CD4-positive, alpha-beta memory T cell (primary cell): ENCODE measurements at regions not wholly inside any gene's neighbourhood (a gene's known extent, or its start where the extent isn't known, plus 50 kb on each side); places are given as distances from the start of the nearest gene placed in this dataset.

Source experiments
- CTCF ChIA-PET: fragments of 350-600 bp; sonication (Branson Sonifier 250); formaldehyde crosslinking; loops from one replicate; lab custom pipeline; 2021; ENCODE audit warnings: inconsistent platforms; ENCODE audit not compliant: partially characterized antibody; lab: Charles Lee
- POLR2A ChIA-PET: fragments of 350-600 bp; sonication (Branson Sonifier 250); formaldehyde crosslinking; loops from one replicate; lab custom pipeline; 2021; ENCODE audit not compliant: partially characterized antibody; lab: Charles Lee
- DNase-seq, 5 donors: peaks; one replicate each; pipeline versions ENCODE4 v3.0.0 to v3.0.0-alpha.2; 2020 to 2022; ENCODE audit warnings: mixed read lengths in 1 of 5
- H3K27ac ChIP-seq: one replicate; pipeline ENCODE4 v1.7.0; 2013; ENCODE audit warnings: low read depth, low read length
- H3K27me3 ChIP-seq: 2 replicates; pipeline ENCODE4 v1.7.0; 2013; ENCODE audit warnings: mild to moderate bottlenecking, low read length, moderate library complexity; ENCODE audit not compliant: insufficient read depth
- H3K36me3 ChIP-seq: 2 replicates; pipeline ENCODE4 v1.7.0; 2013; ENCODE audit warnings: mild to moderate bottlenecking, low read length, moderate library complexity; ENCODE audit not compliant: insufficient read depth
- H3K4me1 ChIP-seq: 2 replicates; pipeline ENCODE4 v1.7.0; 2013; ENCODE audit warnings: mild to moderate bottlenecking, low read length, moderate library complexity; ENCODE audit not compliant: insufficient read depth
- H3K4me3 ChIP-seq, 2 donors: one replicate each; pipeline ENCODE4 v1.7.0; 2013; ENCODE audit warnings: low read length in 2 of 2, mild to moderate bottlenecking in 1 of 2
- H3K9me3 ChIP-seq, 2 donors: one replicate each; pipeline ENCODE4 v1.7.0; 2013; ENCODE audit warnings: low read length in 2 of 2, control low read depth in 1 of 2; ENCODE audit not compliant: control insufficient read depth in 1 of 2
- H3K27ac Mint-ChIP-seq, 7 donors: one replicate each; pipeline ENCODE4 v1.8.0; 2020 to 2021; ENCODE audit warnings: mixed read lengths in 7 of 7, mild to moderate bottlenecking in 6 of 7, inconsistent platforms in 3 of 7, moderate library complexity in 3 of 7
- H3K27me3 Mint-ChIP-seq, 2 donors: one replicate each; pipeline ENCODE4 v1.8.0; 2020 to 2021; ENCODE audit warnings: mixed read lengths in 2 of 2
- H3K36me3 Mint-ChIP-seq, 2 donors: one replicate each; pipeline ENCODE4 v1.8.0; 2020 to 2021; ENCODE audit warnings: mixed read lengths in 2 of 2, inconsistent platforms in 1 of 2, mild to moderate bottlenecking in 1 of 2
- H3K4me1 Mint-ChIP-seq, 4 donors: one replicate each; pipeline ENCODE4 v1.8.0; 2020 to 2021; ENCODE audit warnings: mixed read lengths in 4 of 4, mild to moderate bottlenecking in 1 of 4
- H3K4me3 Mint-ChIP-seq, 8 donors: one replicate each; pipeline ENCODE4 v1.8.0; 2020 to 2021; ENCODE audit warnings: mixed read lengths in 8 of 8, mild to moderate bottlenecking in 7 of 8, moderate library complexity in 6 of 8, inconsistent platforms in 3 of 8
- H3K9me3 Mint-ChIP-seq, 8 donors: one replicate each; pipeline ENCODE4 v1.8.0; 2020 to 2021; ENCODE audit warnings: mixed read lengths in 8 of 8, mild to moderate bottlenecking in 5 of 8, inconsistent platforms in 3 of 8, moderate library complexity in 1 of 8
- intact Hi-C: fragments of 100-400 bp; cut with micrococcal nuclease; formaldehyde crosslinking; loops from one replicate; pipeline ENCODE4 v1.15.1; 2023

GRCh38 chr6:105851113-105851580 is 235.0 kb upstream of the PRDM1 start:
- peaks cover 0 to under 1% of the 10 kb centered on the region in 2 donors for H3K27me3 Mint-ChIP-seq
- H3K9me3 Mint-ChIP-seq = peaks cover 0 to 5% (median 0%) of the 10 kb centered on the region in 8 donors
- H3K27ac Mint-ChIP-seq = no peak overlapping the region
- H3K9me3 ChIP-seq = no peaks in the 10 kb centered on the region
- no peak overlapping the region for H3K27ac ChIP-seq
- intact Hi-C loops = no loop called here
- no peaks in the 10 kb centered on the region for H3K36me3 ChIP-seq
- ChIA-PET POLR2A (no interaction called here), CTCF (interaction anchor here (1.2 kb wide), 1 partner anchor 15 kb away, joined by 4 read pairs; no protein-coding TSS in a partner anchor)
- no peaks in the 10 kb centered on the region for H3K27me3 ChIP-seq
- H3K4me1 ChIP-seq = no peaks in the 10 kb centered on the region
- no peak for DNase-seq
- no peaks in the 10 kb centered on the region for H3K36me3 Mint-ChIP-seq
- no peaks in the 10 kb centered on the region for H3K4me1 Mint-ChIP-seq
- no peak overlapping the region for H3K4me3 ChIP-seq
- H3K4me3 Mint-ChIP-seq = no peak overlapping the region

GRCh38 chr6:105850261-105851112 is 235.6 kb upstream of the PRDM1 start:
- Mint-ChIP-seq H3K27ac (no peak overlapping the region), H3K36me3 (no peaks in the 10 kb centered on the region), H3K4me3 (no peak overlapping the region), H3K4me1 (no peaks in the 10 kb centered on the region), H3K27me3 (no peaks in the 10 kb centered on the region), H3K9me3 (peaks cover 0 to 4% (median 0%) of the 10 kb centered on the region in 8 donors)
- Histone ChIP-seq H3K27ac (no peak overlapping the region), H3K9me3 (no peaks in the 10 kb centered on the region), H3K4me3 (no peak overlapping the region), H3K27me3 (no peaks in the 10 kb centered on the region), H3K4me1 (no peaks in the 10 kb centered on the region), H3K36me3 (no peaks in the 10 kb centered on the region)
- intact Hi-C loops = no loop called here
- ChIA-PET POLR2A (no interaction called here), CTCF (interaction anchor here (1.2 kb wide), 1 partner anchor 16 kb away, joined by 4 read pairs; no protein-coding TSS in a partner anchor)
- no peak for DNase-seq

GRCh38 chr6:105849746-105850145 is 236.4 kb upstream of the PRDM1 start:
- Histone ChIP-seq H3K4me3 (no peak overlapping the region), H3K4me1 (no peaks in the 10 kb centered on the region), H3K9me3 (no peaks in the 10 kb centered on the region), H3K27ac (no peak overlapping the region), H3K36me3 (no peaks in the 10 kb centered on the region), H3K27me3 (no peaks in the 10 kb centered on the region)
- H3K4me3 Mint-ChIP-seq = no peak overlapping the region
- ChIA-PET POLR2A (no interaction called here), CTCF (no interaction called here)
- intact Hi-C loops = no loop called here
- no peaks in the 10 kb centered on the region for H3K36me3 Mint-ChIP-seq
- DNase-seq = no peak
- H3K27me3 Mint-ChIP-seq = no peaks in the 10 kb centered on the region
- H3K4me1 Mint-ChIP-seq = no peaks in the 10 kb centered on the region
- no peak overlapping the region for H3K27ac Mint-ChIP-seq
- H3K9me3 Mint-ChIP-seq = peaks cover 0 to 2% (median 0%) of the 10 kb centered on the region in 8 donors

- Mint-ChIP-seq H3K4me1 (no peaks in the 10 kb centered on the region), H3K36me3 (no peaks in the 10 kb centered on the region), H3K27ac (no peak overlapping the region), H3K4me3 (no peak overlapping the region), H3K27me3 (peaks cover 0 to 2% of the 10 kb centered on the region in 2 donors), H3K9me3 (peaks cover 0 to 2% (median 0%) of the 10 kb centered on the region in 8 donors)
- ChIA-PET POLR2A (no interaction called here), CTCF (no interaction called here)
- no peak for DNase-seq
- H3K27ac ChIP-seq = no peak overlapping the region
- no peaks in the 10 kb centered on the region for H3K4me1 ChIP-seq
- no peaks in the 10 kb centered on the region for H3K36me3 ChIP-seq
- no peaks in the 10 kb centered on the region for H3K27me3 ChIP-seq
- H3K9me3 ChIP-seq = no peaks in the 10 kb centered on the region
- intact Hi-C loops = no loop called here
- H3K4me3 ChIP-seq = no peak overlapping the region
These were observed 238.7 kb upstream of the PRDM1 start for GRCh38 chr6:105847433-105847832.

- peaks cover 0 to 2% (median 0%) of the 10 kb centered on the region in 8 donors for H3K9me3 Mint-ChIP-seq
- peaks cover 0 to 2% of the 10 kb centered on the region in 2 donors for H3K27me3 Mint-ChIP-seq
- Histone ChIP-seq H3K4me3 (no peak overlapping the region), H3K4me1 (no peaks in the 10 kb centered on the region), H3K36me3 (no peaks in the 10 kb centered on the region), H3K27ac (no peak overlapping the region), H3K27me3 (no peaks in the 10 kb centered on the region), H3K9me3 (no peaks in the 10 kb centered on the region)
- H3K36me3 Mint-ChIP-seq = no peaks in the 10 kb centered on the region
- H3K27ac Mint-ChIP-seq = peak overlapping the region in 1 of 7 donors; percentile 15
- intact Hi-C loops = no loop called here
- no peak for DNase-seq
- POLR2A ChIA-PET = no interaction called here
- H3K4me3 Mint-ChIP-seq = no peak overlapping the region
- no peaks in the 10 kb centered on the region for H3K4me1 Mint-ChIP-seq
- CTCF ChIA-PET = interaction anchor here (0.6 kb wide), 1 partner anchor 551 kb away, joined by 3 read pairs; no protein-coding TSS in a partner anchor
These were observed 241.8 kb upstream of the PRDM1 start for GRCh38 chr6:105844275-105844883.

GRCh38 chr6:105839266-105839665 is 246.9 kb upstream of the PRDM1 start:
- H3K4me1 Mint-ChIP-seq = peaks cover 0 to 1% (median 0%) of the 10 kb centered on the region in 4 donors
- POLR2A ChIA-PET = no interaction called here
- H3K27ac ChIP-seq = no peak overlapping the region
- intact Hi-C loops = no loop called here
- no peaks in the 10 kb centered on the region for H3K9me3 ChIP-seq
- H3K4me3 Mint-ChIP-seq = no peak overlapping the region
- H3K36me3 Mint-ChIP-seq = no peaks in the 10 kb centered on the region
- no peaks in the 10 kb centered on the region for H3K36me3 ChIP-seq
- no peak for DNase-seq
- H3K27ac Mint-ChIP-seq = no peak overlapping the region
- H3K4me1 ChIP-seq = no peaks in the 10 kb centered on the region
- no peaks in the 10 kb centered on the region for H3K27me3 ChIP-seq
- H3K4me3 ChIP-seq = no peak overlapping the region
- peaks cover 0 to 2% of the 10 kb centered on the region in 2 donors for H3K27me3 Mint-ChIP-seq
- no peaks in the 10 kb centered on the region for H3K9me3 Mint-ChIP-seq
- CTCF ChIA-PET = no interaction called here

GRCh38 chr6:105838171-105838570 is 248.0 kb upstream of the PRDM1 start:
- no peak overlapping the region for H3K27ac Mint-ChIP-seq
- no peaks in the 10 kb centered on the region for H3K9me3 Mint-ChIP-seq
- ChIA-PET CTCF (no interaction called here), POLR2A (no interaction called here)
- Histone ChIP-seq H3K9me3 (no peaks in the 10 kb centered on the region), H3K4me1 (no peaks in the 10 kb centered on the region), H3K27ac (no peak overlapping the region), H3K27me3 (no peaks in the 10 kb centered on the region), H3K4me3 (no peak overlapping the region), H3K36me3 (no peaks in the 10 kb centered on the region)
- H3K4me3 Mint-ChIP-seq = no peak overlapping the region
- H3K27me3 Mint-ChIP-seq = no peaks in the 10 kb centered on the region
- peaks cover 0 to 2% (median 0%) of the 10 kb centered on the region in 4 donors for H3K4me1 Mint-ChIP-seq
- no peaks in the 10 kb centered on the region for H3K36me3 Mint-ChIP-seq
- intact Hi-C loops = no loop called here
- DNase-seq = no peak
